Raji (cell line): ENCODE measurements at regions not wholly inside any gene's neighbourhood (a gene's known extent, or its start where the extent isn't known, plus 50 kb on each side); places are given as distances from the start of the nearest gene placed in this dataset.

ENCODE experiments used
- POLR2A ChIP-seq: IDR thresholded peaks from 2 replicates; pipeline ENCODE4 v1.6.1; 2011; ENCODE audit warnings: low read depth, low read length, control low read depth; ENCODE audit not compliant: insufficient read depth

DNA sequence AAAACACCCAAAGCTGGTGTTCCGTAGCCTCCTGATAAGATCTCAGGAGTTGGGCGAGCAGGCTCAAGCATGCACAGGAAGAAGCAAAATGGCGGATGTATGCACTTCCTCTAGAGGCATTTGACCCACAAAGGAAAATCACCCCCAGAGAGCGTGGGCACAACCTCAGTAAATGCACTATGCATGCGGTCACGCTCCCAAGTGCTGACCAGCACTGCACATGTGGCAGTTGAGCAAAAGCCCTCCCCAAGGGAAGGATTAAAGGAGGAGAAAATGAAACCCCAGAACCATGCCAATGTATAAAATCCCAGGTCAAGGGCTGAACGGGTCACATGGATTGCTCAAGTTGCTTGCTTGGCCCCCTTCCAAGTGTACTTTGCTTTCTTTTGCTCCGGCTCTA lies 289.4 kb upstream of the IGF1R start:
- no peak for TF ChIP-seq POLR2A

DNA sequence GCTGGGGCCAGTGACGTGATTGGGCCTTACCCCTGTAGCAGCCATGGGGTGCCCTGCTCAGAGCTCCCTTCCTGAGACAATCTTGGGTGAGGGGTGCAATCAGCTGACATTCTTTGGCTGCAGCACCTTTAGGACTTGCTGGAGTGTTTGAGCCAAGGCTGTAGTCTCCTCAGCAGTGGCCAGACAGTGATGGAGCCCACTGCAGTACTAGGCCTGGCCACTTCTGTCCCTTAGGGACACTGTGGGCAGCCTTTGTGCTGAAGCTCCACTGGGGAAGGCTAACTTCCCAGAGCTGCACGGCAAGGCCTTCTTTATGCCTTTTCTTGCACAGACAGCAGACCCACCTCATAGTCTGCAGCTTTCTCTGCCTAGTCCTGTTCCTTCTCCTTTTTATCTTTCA lies 284.9 kb upstream of the IGF1R start:
- TF ChIP-seq POLR2A: no peak

DNA sequence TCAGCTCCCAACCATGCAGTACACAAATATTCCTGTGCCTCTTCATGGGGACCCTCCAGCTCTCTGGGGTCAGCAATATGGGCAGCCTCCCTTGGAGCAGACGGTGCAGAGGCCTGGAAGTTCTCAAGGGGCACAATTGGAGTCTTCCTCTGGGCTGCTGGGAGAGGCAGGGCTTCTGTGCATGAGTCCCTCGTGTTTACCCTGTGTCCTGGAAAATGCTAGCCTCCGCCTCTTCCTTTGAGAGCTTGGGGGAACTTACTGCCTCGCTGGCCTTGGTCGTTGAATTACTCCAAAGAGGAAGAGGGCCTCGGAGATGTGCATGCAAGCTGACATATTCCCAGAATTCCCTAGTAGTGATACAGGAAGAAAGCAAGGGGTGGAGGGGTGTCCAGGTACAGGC lies 284.4 kb upstream of the IGF1R start:
- no peak for TF ChIP-seq POLR2A

DNA sequence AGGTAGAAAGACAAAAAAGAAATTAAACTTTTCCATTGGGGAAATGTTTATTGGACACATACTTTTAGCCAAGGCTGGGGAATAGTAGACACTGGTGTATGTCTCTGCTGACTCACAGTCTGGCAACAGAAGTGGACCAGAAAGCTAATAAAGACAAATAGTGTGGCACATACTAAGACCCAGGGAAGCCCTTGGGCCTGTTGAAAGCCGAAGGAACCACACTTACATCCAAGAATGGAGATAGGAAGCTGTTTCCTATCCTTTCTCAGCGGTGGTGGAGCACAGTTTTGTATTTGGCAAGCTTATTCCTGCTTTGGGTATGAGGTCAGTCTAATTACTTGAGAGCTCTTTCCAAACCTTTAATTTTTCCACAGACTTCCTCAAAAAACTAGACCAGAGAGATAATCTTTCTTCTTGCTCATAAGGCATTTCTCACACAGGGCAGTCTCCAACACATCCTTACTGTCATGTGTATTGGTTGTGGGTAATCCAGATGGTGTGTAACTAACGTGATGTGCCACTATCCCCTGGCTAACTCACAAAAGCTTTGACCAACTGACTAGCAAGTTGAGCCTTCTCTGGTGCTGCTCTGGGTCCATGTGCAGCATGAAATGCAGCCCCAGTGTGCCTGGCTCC lies 279.1 kb upstream of the IGF1R start:
- no peak for TF ChIP-seq POLR2A

DNA sequence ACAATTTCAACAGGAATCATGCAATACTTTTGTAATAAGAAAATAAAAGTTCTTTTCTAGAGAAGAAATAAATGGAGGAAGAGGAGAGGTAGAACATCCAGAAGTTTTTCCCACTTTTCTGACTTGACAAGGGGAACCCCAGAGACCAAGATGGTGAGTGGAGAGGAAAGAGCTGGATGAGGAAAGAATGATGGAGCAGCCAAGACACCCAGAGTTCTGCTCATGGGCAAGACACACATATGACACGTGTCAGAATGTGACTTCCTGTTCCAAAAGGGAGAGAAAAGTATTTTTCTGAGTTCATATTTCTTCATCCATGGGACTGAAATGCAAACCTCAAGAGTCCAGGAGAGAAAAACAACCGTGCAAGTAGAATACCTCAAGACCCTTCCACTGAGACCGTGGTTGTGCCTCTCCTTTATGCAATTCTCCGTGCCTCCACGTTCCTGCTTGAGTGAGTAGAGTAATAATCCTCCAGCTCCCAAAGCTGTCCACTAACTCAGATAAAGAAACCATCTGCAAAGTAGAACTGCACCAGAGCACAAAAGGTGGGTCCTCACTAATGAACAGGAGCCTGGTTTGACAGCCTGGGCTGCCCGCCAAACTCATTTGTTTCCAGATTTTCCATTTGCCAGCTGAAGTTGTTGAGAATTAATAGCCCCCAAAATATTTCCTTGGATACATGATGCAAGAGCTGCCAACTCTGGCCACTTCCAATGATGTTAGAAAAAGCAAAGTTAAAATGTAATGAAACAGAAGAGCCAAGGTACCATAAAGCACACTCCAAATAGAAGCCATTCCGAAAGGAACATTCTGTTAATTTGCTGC lies 272.6 kb upstream of the IGF1R start:
- no peak for TF ChIP-seq POLR2A

DNA sequence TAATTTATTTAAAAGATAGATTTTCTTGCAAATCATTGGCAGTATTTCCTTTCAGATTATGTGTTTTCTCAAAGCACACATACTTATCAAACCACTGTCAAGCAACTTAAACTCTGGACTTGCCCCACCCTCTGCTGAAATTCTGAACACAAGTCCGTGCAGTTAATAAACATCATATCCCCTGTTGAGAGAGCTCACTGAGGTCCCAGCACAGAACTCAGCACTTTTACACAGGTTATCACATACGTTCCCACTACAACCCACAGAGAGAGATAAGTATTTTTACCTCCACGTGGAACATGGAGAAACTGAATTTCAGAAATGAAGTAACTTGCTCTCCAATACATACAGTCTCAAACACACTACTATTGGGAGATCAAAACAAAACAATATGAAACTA lies 267.6 kb upstream of the IGF1R start:
- TF ChIP-seq POLR2A: no peak

DNA sequence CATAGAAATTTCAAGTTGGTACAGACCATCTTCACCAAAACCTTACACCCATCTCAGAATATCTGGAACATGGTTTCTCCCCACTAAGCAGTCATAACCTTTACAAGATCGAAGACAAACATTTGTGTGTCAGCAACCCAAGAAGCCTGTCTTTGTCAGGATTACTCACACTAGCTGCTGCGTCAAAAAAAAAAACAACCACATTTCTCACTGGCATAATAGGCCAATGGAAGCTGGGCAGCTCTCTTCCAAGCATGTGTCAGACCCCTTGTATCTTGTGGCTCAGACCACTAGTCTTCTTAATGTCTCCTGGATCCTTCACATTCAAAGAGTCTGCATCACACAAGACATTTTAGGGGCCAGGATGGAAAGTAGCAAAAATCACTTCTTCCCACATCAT lies 266.9 kb upstream of the IGF1R start:
- no peak for TF ChIP-seq POLR2A

DNA sequence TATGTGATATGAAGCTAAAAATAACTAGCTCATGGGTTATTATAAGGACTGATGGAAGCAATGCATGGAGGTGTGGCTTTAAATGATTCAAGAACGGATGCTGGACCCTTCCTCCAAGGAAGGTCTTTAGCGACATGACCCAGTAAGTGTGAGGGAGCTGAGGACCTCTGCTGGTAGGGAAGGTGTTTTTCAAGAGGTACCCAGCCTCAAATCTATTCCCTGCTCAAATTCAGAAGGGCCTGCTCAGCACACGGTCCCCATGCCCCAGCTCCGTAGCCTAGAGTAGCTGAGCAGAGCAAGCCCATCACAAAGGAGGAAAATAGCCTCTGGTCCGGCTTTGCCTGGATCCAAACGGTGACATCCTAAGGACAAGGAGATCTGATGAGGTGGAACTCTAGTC lies 266.2 kb upstream of the IGF1R start:
- TF ChIP-seq POLR2A: no peak

DNA sequence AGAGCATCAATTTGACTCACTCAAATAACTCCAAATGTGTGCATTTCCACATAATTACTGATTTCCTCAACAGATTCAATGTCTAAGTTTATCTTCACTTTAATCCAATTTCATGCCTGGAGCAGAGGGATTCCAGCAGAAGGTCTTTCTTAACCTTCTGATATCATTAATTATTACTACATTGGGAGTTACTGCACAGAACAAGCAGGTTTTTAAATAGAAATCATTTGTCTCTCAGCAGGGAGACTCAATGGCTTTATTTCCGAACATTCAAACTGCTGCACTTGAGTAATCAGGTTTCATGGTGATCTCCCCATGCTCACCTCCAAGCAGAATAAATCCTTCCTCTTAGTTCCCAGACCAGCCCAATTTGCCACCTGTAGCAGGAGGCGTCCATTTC lies 264.8 kb upstream of the IGF1R start:
- no peak for TF ChIP-seq POLR2A

DNA sequence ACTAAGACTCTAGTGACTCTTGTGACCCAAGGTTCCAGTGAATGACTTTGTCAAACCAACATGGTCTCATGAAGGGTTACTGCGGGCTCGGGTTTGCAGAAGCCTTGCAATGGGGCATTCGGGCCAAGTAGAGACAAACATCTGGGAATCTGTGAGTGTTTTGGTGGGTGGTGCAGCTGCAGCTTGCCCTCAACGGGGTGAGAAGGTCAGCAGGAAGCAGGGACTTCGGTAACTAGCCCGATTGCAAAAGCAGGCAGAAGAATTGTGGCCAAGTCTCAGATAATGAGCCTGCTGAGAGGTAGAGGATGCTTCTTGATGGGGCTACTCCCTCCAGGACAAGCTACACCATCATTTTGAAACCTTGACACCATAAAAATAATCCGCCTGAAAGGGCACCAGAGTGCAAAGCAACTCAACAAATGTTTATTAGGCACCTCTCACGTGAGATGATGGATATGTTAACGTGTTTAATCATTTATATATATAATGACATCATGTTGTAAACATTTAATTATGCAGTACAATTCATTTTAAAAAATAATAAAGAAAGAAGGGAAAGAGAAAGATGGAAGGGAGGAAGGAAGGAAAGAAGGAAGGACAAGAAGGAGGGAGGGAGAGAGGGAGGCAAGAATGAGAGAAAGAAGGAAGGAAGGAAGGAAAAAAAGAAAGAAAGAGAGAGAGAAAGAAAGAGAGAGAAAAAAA lies 263.9 kb upstream of the IGF1R start:
- no peak for TF ChIP-seq POLR2A

DNA sequence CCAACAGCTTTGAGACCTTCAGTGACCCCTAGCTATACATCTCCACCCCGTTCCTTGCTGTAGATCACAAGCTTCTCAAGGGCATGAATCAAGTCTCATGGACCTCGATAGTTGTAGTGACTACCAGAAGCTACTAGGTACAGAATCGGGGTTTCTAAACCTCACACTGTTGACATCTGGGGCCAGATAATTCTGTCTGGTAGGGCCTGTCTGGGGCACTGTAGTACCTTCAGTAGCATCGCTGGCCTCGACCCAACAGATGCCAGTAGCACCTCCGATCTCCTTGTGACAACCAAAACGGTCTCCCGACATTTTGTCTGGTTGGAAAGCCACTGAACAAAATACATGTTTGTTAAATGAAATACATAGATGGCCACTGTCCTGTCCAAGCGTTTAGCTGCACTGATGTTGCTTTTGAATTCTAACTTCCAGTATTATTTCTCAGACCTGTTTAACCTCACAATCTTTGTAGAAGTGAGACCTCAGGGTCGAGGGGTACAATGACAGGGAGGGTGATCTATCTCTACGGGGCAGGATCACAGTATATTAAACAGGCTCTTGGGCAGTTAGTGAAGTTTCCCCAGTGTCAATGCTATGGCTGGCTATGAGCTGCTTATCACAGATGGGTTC lies 262.5 kb upstream of the IGF1R start:
- no peak for TF ChIP-seq POLR2A

DNA sequence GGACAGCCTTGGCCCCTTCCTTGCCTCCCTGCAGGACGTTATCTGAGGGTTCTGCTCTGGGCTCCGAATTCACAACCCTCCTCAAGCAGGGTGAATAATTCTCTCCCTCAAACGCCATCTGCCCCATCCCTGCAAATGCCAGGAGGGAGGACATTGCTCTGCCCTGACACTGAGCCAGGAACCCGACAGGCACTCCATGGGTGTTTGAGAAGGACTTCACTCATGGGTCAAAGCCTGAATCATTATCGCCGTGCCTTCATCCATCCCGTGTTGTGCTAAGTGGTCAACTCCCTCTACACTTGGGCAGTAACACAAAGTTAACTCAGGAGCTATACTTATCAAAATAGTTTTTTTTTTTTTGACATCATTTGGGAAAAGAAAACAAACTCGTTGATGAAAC lies 261.8 kb upstream of the IGF1R start:
- no peak for TF ChIP-seq POLR2A

DNA sequence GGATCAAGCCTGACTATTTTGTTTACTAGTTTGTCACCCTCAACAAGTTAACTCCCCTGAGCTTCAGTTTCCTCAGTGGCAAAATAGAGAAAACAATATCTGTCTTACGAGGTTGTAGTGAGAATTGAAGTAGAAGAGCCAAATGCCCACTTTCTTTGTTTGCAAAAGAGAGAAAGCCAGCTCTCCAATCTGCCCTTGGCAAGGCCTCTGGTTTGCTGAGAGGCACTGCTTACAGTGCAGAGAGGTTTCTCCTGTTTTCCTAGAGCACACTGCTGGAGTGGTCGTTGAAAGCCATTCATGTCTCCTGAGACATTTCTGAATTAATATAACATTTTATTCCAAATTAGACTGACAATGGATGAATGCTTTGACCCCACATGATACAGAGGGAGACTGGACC lies 260.5 kb upstream of the IGF1R start:
- no peak for TF ChIP-seq POLR2A

DNA sequence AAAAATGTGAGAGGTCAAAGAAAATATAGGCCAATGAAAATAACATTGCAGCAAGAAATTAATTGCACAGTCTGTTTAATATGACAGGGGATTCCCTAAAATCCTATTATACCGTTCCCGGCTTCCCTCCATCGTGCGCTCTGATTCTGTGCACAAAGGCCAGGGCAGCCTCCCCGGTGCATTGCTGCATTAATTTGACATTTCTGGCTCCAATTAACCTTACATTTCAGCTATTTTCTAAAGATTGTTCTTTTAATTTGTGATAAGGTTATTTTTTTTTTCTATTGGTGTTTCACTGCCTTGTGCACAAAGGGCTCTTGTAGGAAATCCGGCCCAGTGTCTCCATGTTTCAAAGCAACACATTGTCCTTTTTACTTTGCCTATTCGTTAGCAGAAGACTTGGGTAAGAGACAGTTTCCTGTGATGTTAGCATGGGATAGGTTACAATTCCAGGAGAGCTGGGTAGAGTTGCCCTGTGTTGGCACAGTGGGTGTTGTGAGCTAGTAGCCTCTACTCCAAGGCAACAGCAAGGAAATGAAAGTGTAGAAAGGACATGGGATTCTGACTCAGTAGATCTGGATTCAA lies 257.3 kb upstream of the IGF1R start:
- TF ChIP-seq POLR2A: no peak

DNA sequence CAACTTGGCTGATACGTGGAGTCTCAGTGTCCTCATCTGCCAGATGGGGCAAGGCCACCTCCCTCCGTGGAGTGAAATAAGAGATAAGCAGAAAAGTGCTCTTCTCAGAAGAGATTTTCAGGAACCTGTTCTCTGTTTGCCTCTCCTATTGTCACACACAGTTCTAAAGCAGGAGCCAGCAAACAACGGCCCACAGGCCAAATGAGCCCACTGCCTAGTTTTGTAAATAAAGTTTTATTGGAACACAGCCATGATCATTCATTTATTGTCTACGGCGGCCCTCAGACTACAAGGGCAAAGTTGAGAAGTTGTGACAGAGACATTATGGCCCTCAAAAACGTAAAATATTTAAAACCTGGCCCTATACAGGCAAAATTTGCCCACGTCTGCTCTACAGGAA lies 256.8 kb upstream of the IGF1R start:
- TF ChIP-seq POLR2A: no peak

DNA sequence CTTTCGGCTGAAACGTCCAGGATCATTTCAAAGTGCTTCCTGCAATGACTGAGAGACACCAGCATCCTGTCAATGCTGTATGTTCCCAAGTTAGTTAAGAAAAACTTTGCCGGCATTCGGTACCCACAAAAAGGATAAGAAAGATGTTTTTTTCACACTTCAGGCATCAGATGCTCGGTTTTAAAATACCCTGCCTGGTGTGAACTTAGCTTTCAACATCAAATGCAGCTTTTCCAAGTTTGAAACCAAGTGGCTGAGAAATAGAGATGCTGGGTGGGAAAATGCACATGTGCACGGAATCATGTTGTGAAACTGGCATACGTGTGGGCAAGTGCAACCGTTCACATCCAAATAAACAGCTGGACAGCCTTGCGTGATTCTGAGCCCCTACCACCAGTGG lies 254.9 kb upstream of the IGF1R start:
- no peak for TF ChIP-seq POLR2A

DNA sequence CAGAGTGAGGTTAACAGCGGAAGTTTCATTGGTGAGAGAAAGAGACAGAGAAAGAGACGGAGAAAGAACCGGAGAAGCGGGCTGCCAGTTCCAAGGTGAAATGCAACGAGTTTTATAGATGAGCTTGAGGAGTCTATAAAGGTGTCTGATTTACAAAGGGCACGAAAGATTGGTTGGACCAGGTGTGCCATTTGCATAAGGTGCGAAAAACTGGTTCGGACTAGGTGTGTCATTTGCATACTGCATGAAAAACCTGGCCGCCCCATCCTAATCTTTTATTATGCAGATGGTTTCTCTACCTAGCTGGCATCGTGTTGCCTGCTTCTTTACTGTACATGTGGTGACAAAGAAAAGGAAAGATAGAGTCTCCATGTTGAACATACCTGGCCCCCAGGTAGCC lies 253.8 kb upstream of the IGF1R start:
- no peak for TF ChIP-seq POLR2A
